GM12874 (cell line): ENCODE measurements at regions not wholly inside any gene's neighbourhood (a gene's known extent, or its start where the extent isn't known, plus 50 kb on each side); places are given as distances from the start of the nearest gene placed in this dataset.

ENCODE experiments used
- CTCF ChIP-seq: IDR thresholded peaks from 2 replicates; pipeline ENCODE4 v1.5.1; 2011; ENCODE audit warnings: low read depth, mild to moderate bottlenecking, control low read depth, low read length, moderate library complexity; ENCODE audit not compliant: insufficient read depth

- TF ChIP-seq CTCF: no peak
These were observed 64.8 kb upstream of the GALNT2 start for GRCh38 chr1:230002164-230002803.

GRCh38 chr1:230003409-230003808 lies 63.6 kb upstream of the GALNT2 start:
- no peak for TF ChIP-seq CTCF

GRCh38 chr1:230005040-230005439 lies 62.0 kb upstream of the GALNT2 start:
- TF ChIP-seq CTCF: no peak

DNA sequence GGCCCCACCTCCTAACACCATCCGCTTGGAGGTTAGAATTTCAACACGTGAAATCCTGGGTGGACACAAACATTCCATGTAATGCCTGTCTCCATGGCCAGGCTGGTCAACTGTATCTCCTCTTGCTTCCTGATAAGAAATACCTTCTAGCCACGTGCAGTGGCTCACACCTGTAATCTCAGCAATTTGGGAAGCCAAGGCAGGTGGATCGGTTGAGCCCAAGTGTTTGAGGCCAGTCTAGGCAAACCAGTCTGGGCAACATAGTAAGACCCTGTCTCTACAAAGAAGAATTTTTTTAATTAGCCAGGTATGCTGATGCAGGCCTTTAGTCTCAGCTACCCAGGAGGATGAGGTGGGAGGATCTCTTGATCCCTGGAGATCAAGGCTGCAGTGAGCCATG lies 58.3 kb upstream of the GALNT2 start:
- TF ChIP-seq CTCF: no peak

GRCh38 chr1:230009611-230010313 lies 57.3 kb upstream of the GALNT2 start:
- TF ChIP-seq CTCF: no peak

DNA sequence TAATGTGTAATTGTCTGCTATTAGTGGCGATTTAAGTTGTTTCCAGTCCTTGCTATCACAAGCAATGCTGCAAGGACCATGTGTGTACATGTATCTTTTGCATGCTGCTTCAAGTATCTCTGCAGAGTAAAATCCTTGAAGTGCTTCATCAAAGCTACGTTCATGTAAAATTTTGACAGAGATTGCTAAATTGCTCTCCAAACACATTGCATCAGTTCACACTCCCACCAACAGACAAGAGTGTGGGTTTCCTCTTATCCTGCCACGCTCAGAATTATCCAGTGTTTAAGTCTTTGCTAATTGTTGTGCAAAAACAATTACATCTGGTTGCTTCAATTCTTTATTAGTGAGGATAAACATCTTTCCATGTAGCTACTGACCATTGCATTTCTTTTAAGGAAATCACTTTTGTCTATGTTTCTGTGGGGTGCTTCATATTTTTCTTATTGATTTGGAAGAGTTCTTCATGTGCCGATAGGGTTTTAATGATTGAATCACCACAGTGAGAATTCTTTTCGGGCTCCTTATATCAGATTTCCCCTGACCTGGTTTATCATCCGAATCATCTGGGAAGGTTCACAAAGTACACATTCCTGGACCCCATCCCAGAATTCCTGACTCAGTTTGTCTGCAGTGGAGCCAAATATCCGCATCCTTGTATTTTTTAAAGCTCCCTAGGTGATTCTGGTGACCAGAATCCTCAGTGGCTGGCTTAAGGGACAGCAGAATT lies 56.3 kb upstream of the GALNT2 start:
- TF ChIP-seq CTCF: no peak

- TF ChIP-seq CTCF: no peak
These were observed 55.5 kb upstream of the GALNT2 start for GRCh38 chr1:230011333-230012092.
